GM12892 (cell line): ENCODE measurements at regions not wholly inside any gene's neighbourhood (a gene's known extent, or its start where the extent isn't known, plus 50 kb on each side); places are given as distances from the start of the nearest gene placed in this dataset.

Source experiments
- POLR2A ChIP-seq: IDR thresholded peaks from 2 replicates; pipeline ENCODE4 v1.6.1; 2011; ENCODE audit warnings: low read depth, low read length, control low read depth
- POLR2AphosphoS5 ChIP-seq: IDR thresholded peaks from 2 replicates; pipeline ENCODE4 v1.6.1; 2011; ENCODE audit warnings: low read depth, low read length, control low read depth

DNA sequence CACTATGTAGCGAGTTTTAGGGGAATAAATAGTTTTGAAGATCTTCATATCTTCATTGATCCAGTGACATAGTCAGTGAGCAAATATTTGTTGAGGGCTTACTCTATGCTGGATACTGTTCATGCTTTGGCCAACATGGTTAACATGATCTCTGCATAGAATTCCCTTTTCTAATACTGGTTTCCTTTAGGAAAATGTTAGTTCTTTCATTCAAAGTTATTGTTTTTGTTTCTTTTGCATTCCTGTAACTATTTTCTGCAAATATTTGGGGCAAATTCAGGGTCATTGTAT, 226.5 kb downstream of the C12orf50 start:
- TF ChIP-seq POLR2AphosphoS5 (no peak), POLR2A (no peak)
